GM19395 (cell line): ENCODE measurements at regions not wholly inside any gene's neighbourhood (a gene's known extent, or its start where the extent isn't known, plus 50 kb on each side); places are given as distances from the start of the nearest gene placed in this dataset.

ENCODE experiments used
- ATAC-seq: cut with Tn5 transposase; IDR thresholded peaks from one replicate; pipeline ENCODE4 v1.9.1; 2021; ENCODE audit warnings: mild to moderate bottlenecking, moderate library complexity; ENCODE audit not compliant: unreplicated experiment

GRCh38 chr18:76554547-76555222 is 59.6 kb upstream of the ZNF516 start:
- ATAC-seq, result no peak

GRCh38 chr18:76553715-76554546 is 58.9 kb upstream of the ZNF516 start:
- no peak for ATAC-seq

- ATAC-seq, result no peak
These were observed 53.5 kb upstream of the ZNF516 start for GRCh38 chr18:76548541-76548940.

GRCh38 chr18:76547296-76547695 is 52.3 kb upstream of the ZNF516 start:
- ATAC-seq, result no peak

GRCh38 chr18:76546436-76546835 is 51.4 kb upstream of the ZNF516 start:
- ATAC-seq, result no peak

GRCh38 chr18:76546088-76546435 is 51.0 kb upstream of the ZNF516 start:
- no peak for ATAC-seq

- no peak for ATAC-seq
These were observed 50.5 kb upstream of the ZNF516 start for GRCh38 chr18:76545433-76546087.

- no peak for ATAC-seq
These were observed 49.7 kb upstream of the ZNF516 start for GRCh38 chr18:76544511-76545345.
